HCT116 (cell line): ENCODE measurements at regions not wholly inside any gene's neighbourhood (a gene's known extent, or its start where the extent isn't known, plus 50 kb on each side); places are given as distances from the start of the nearest gene placed in this dataset.

Experiments
- ATAC-seq: fragments of 200-7000 bp; cut with Tn5 transposase; 2 replicates; pipeline ENCODE4 v1.9.1; 2020; ENCODE audit warnings: mild to moderate bottlenecking, moderate library complexity
- BruUV-seq: library from RNA; stranded (reverse); fragments of 400-500 nt; replicated peaks from 2 replicates; lab custom pipeline; 2021; lab: Mats Ljungman, UMichigan
- CTCF ChIA-PET: fragments of 300-600 bp; sonication (Branson Sonifier 250); formaldehyde crosslinking; loops from one replicate; lab custom pipeline; 2021; ENCODE audit warnings: antibody characterized with exemption; lab: Charles Lee
- POLR2A ChIA-PET: fragments of 300-600, 350-600 bp; sonication (Branson Sonifier 250); formaldehyde crosslinking; loops from one replicate; lab custom pipeline; 2021; ENCODE audit warnings: antibody characterized with exemption; lab: Charles Lee
- RAD21 ChIA-PET, 2 experiments: fragments of 300-600 bp; sonication (Branson Sonifier 250); formaldehyde crosslinking; loops; one replicate each; lab custom pipeline; 2023; ENCODE audit warnings: low total read pairs in 2 of 2; ENCODE audit not compliant: uncharacterized antibody in 2 of 2, unreplicated experiment in 2 of 2, low non-redundant PET in 1 of 2; lab: Charles Lee
- DNase-seq: peaks from one replicate; pipeline ENCODE4 v3.0.0-alpha.2; 2010; ENCODE audit warnings: low read depth, low spot score
- H2AFZ ChIP-seq: fragments of 200-600 bp; shearing (Covaris generic), sonication (generic); 2 replicates; pipeline ENCODE4 v1.6.1; 2017; ENCODE audit warnings: low read depth, mixed run types, mixed read lengths, antibody characterized with exemption, low read length; ENCODE audit not compliant: poor library complexity, severe bottlenecking
- H3K27ac ChIP-seq: 2 replicates; pipeline ENCODE4 v1.5.1; 2012; ENCODE audit warnings: low read depth, low read length
- H3K27me3 ChIP-seq: fragments of 200-600 bp; sonication (generic); 2 replicates; pipeline ENCODE4 v1.6.1; 2016; ENCODE audit warnings: mixed run types, low read length, mixed read lengths; ENCODE audit not compliant: insufficient read depth
- H3K36me3 ChIP-seq, 2 experiments: fragments of 200-500 bp in 1 of 2; fragments of 200-600 bp in 1 of 2; sonication (Bioruptor generic) in 1 of 2; sonication (generic) in 1 of 2; 2 replicates each; pipeline versions ENCODE4 v1.5.1 to v1.6.1; 2014 to 2016; ENCODE audit warnings: low read length in 2 of 2, inconsistent platforms in 1 of 2, mixed read lengths in 1 of 2, mixed run types in 1 of 2; ENCODE audit not compliant: insufficient read depth in 2 of 2, control insufficient read depth in 1 of 2
- H3K4me1 ChIP-seq, 2 experiments: fragments of 200-600 bp in 1 of 2; sonication (generic) in 1 of 2; 2 replicates each; pipeline versions ENCODE4 v1.5.1 to v1.6.1; 2012 to 2017; ENCODE audit warnings: low read length in 2 of 2, inconsistent platforms in 1 of 2, mild to moderate bottlenecking in 1 of 2, mixed read lengths in 1 of 2, mixed run types in 1 of 2, moderate library complexity in 1 of 2; ENCODE audit not compliant: insufficient read depth in 2 of 2, control insufficient read depth in 1 of 2
- H3K4me2 ChIP-seq: fragments of 200-600 bp; sonication (generic); 2 replicates; pipeline ENCODE4 v1.6.1; 2017; ENCODE audit warnings: mixed run types, low read length, mixed read lengths
- H3K4me3 ChIP-seq, 2 experiments: fragments of 200-600 bp in 1 of 2; sonication (generic) in 1 of 2; replicated peaks in 1 of 2; 2 replicates each; pipeline ENCODE4 v1.5.1; 2011 to 2016; ENCODE audit warnings: low read length in 2 of 2, control low read depth in 1 of 2, low read depth in 1 of 2, mild to moderate bottlenecking in 1 of 2, mixed read lengths in 1 of 2, mixed run types in 1 of 2
- H3K79me2 ChIP-seq: fragments of 200-600 bp; sonication (generic); 2 replicates; pipeline ENCODE4 v1.6.1; 2017; ENCODE audit warnings: mild to moderate bottlenecking, mixed run types, low read length, moderate library complexity, mixed read lengths; ENCODE audit not compliant: insufficient read depth
- H3K9ac ChIP-seq: fragments of 200-600 bp; sonication (generic); 2 replicates; pipeline ENCODE4 v1.6.1; 2016; ENCODE audit warnings: low read length, mixed read lengths
- H3K9me2 ChIP-seq: fragments of 200-600 bp; sonication (generic), shearing (Covaris generic); 2 replicates; pipeline ENCODE4 v1.6.1; 2017; ENCODE audit warnings: mixed run types, mild to moderate bottlenecking, moderate library complexity; ENCODE audit not compliant: insufficient read depth
- H3K9me3 ChIP-seq, 2 experiments: fragments of 200-500 bp in 1 of 2; fragments of 200-600 bp in 1 of 2; sonication (Bioruptor generic) in 1 of 2; sonication (generic) in 1 of 2; 2 replicates each; pipeline ENCODE4 v1.6.1; 2014 to 2017; ENCODE audit warnings: low read length in 2 of 2, mixed read lengths in 2 of 2, inconsistent platforms in 1 of 2, low read depth in 1 of 2, mild to moderate bottlenecking in 1 of 2, mixed run types in 1 of 2, moderate library complexity in 1 of 2; ENCODE audit not compliant: control insufficient read depth in 1 of 2, insufficient read depth in 1 of 2
- H4K20me1 ChIP-seq: fragments of 200-600 bp; sonication (generic), shearing (Covaris generic); 2 replicates; pipeline ENCODE4 v1.6.1; 2017; ENCODE audit warnings: mixed run types, mild to moderate bottlenecking, moderate library complexity; ENCODE audit not compliant: insufficient read depth
- EGR1 ChIP-seq: IDR thresholded peaks from 2 replicates; pipeline ENCODE4 v1.6.1; 2012; ENCODE audit warnings: low read depth
- ELF1 ChIP-seq: IDR thresholded peaks from 2 replicates; pipeline ENCODE4 v1.6.1; 2012; ENCODE audit warnings: low read depth, borderline replicate concordance
- EZH2 ChIP-seq: fragments of 200-600 bp; sonication (generic); IDR thresholded peaks from 2 replicates; pipeline ENCODE4 v1.6.1; 2017; ENCODE audit warnings: antibody characterized with exemption, mixed run types
- FOSL1 ChIP-seq: IDR thresholded peaks from 2 replicates; pipeline ENCODE4 v1.6.1; 2012; ENCODE audit warnings: low read depth
- JUND ChIP-seq: IDR thresholded peaks from 2 replicates; pipeline ENCODE4 v1.6.1; 2012
- POLR2A ChIP-seq: IDR thresholded peaks from 2 replicates; pipeline ENCODE4 v1.7.0; 2011; ENCODE audit warnings: borderline replicate concordance; ENCODE audit not compliant: insufficient read depth, insufficient read length; ENCODE audit errors: extremely low read depth
- SIN3A ChIP-seq: IDR thresholded peaks from 2 replicates; pipeline ENCODE4 v1.6.1; 2012; ENCODE audit warnings: low read depth
- intact Hi-C: fragments of 100-400 bp; cut with micrococcal nuclease; formaldehyde crosslinking; loops from 2 replicates; pipeline ENCODE4 v1.10.0; 2022
- TF ChIP-seq, protein P1 (sequence below), 3 experiments: fragments of 200-600 bp in 1 of 3; sonication (generic) in 1 of 3; IDR thresholded peaks in 2 of 3; conservative IDR thresholded peaks in 1 of 3; 2 replicates each; pipeline ENCODE4 v1.5.1; 2012 to 2017; ENCODE audit warnings: low read depth in 2 of 3, low read length in 2 of 3, antibody characterized with exemption in 1 of 3, borderline replicate concordance in 1 of 3, control low read depth in 1 of 3, mild to moderate bottlenecking in 1 of 3, mixed read lengths in 1 of 3, mixed run types in 1 of 3, moderate library complexity in 1 of 3; ENCODE audit not compliant: insufficient read depth in 1 of 3

DNA sequence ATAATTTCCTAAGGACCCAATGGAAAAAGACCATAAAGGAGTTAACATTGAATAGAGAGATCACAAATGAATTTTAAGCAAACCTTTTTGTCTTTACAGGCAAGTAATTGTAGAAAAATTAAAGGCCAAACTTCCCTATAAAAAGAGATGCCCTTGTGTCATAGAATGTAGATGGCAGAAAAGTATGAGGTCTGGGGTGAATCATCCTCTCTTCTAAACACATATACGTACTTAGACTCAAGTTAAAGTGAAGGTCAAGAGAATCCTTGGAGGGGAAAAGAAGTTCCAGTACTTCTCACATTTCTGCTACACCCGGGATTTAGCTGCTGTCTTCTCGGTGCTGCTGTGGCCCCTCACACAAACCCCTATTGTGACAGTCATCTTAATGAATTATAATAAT lies 116.2 kb upstream of the ARID2 start:
- intact Hi-C loops = no loop called here
- ChIA-PET POLR2A (no interaction called here), CTCF (no interaction called here), RAD21 (no interaction called here)
- Histone ChIP-seq H3K36me3 (no peaks in the 10 kb centered on the region), H4K20me1 (no peaks in the 10 kb centered on the region), H3K27me3 (no peaks in the 10 kb centered on the region), H3K4me3 (no peak overlapping the region), H3K27ac (no peak overlapping the region), H2AFZ (no peak overlapping the region), H3K9me3 (no peaks in the 10 kb centered on the region), H3K4me2 (no peak overlapping the region), H3K79me2 (no peaks in the 10 kb centered on the region), H3K9me2 (no peaks in the 10 kb centered on the region), H3K9ac (no peak overlapping the region), H3K4me1 (no peaks in the 10 kb centered on the region)
- no TSS peak for BruUV-seq
- ATAC-seq = no peak
- no peak for TF ChIP-seq POLR2A
- TF ChIP-seq EGR1 = no peak
- TF ChIP-seq EZH2 = no peak
- TF ChIP-seq ELF1 = no peak
- no peak for DNase-seq

DNA sequence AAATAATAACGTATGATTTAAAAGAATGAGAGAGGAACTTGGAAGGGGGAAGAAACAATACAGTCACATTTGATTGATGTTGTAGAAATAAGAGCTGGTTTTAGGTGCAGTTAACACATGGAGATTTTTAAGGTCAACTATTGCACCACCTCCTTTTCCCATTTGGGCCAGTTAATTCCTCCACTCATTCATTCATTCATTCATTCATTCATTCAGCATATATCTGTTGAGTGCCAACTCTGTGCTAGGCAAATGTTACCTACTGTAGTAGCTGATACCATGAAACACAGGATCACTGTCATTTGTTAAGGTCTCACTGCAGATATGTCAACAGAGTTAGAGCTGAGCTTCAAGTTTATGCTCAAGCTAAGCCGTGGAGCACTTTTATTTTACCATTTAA lies 115.7 kb upstream of the ARID2 start:
- Histone ChIP-seq H3K4me3 (no peak overlapping the region), H2AFZ (no peak overlapping the region), H3K4me2 (no peak overlapping the region), H3K9ac (no peak overlapping the region), H4K20me1 (no peaks in the 10 kb centered on the region), H3K36me3 (no peaks in the 10 kb centered on the region), H3K27me3 (no peaks in the 10 kb centered on the region), H3K79me2 (no peaks in the 10 kb centered on the region), H3K9me3 (no peaks in the 10 kb centered on the region), H3K9me2 (no peaks in the 10 kb centered on the region), H3K4me1 (no peaks in the 10 kb centered on the region), H3K27ac (no peak overlapping the region)
- POLR2A ChIA-PET = no interaction called here
- RAD21 ChIA-PET = no interaction called here
- intact Hi-C loops = no loop called here
- DNase-seq (no peak), ATAC-seq (no peak)
- CTCF ChIA-PET = no interaction called here
- BruUV-seq = no TSS peak
- no peak for TF ChIP-seq SIN3A
- TF ChIP-seq EGR1 = no peak
- no peak for TF ChIP-seq FOSL1
- TF ChIP-seq JUND = no peak
- TF ChIP-seq, protein P1, sequence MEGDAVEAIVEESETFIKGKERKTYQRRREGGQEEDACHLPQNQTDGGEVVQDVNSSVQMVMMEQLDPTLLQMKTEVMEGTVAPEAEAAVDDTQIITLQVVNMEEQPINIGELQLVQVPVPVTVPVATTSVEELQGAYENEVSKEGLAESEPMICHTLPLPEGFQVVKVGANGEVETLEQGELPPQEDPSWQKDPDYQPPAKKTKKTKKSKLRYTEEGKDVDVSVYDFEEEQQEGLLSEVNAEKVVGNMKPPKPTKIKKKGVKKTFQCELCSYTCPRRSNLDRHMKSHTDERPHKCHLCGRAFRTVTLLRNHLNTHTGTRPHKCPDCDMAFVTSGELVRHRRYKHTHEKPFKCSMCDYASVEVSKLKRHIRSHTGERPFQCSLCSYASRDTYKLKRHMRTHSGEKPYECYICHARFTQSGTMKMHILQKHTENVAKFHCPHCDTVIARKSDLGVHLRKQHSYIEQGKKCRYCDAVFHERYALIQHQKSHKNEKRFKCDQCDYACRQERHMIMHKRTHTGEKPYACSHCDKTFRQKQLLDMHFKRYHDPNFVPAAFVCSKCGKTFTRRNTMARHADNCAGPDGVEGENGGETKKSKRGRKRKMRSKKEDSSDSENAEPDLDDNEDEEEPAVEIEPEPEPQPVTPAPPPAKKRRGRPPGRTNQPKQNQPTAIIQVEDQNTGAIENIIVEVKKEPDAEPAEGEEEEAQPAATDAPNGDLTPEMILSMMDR (IDR thresholded peaks at IDR 0.05 in 2 of 3, conservative IDR thresholded peaks at IDR 0.05 in 1 of 3; ENCODE audit: borderline replicate concordance in 1 of 3, insufficient read depth in 1 of 3, low read depth in 2 of 3, low read length in 2 of 3) = no peak
